Heart left ventricle (tissue), 16 donors: ENCODE measurements at regions not wholly inside any gene's neighbourhood (a gene's known extent, or its start where the extent isn't known, plus 50 kb on each side); places are given as distances from the start of the nearest gene placed in this dataset.

ENCODE experiments used
- ATAC-seq, 4 donors: fragments of 200-7000 bp; cut with Tn5 transposase; one replicate each; pipeline ENCODE4 v1.9.1; 2020 to 2022; ENCODE audit warnings: moderate library complexity in 4 of 4, mild to moderate bottlenecking in 3 of 4, moderate number of reproducible peaks in 1 of 4
- DNase-seq, 5 donors: peaks; one replicate each; pipeline ENCODE4 v3.0.0-alpha.2; 2020
- H3K27ac ChIP-seq, 12 donors: fragments of 200-600 bp; sonication (generic) in 4 of 12; one replicate each; pipeline versions ENCODE4 v1.5.0 to v1.8.0; 2016 to 2022; ENCODE audit warnings: mild to moderate bottlenecking in 2 of 12
- H3K27me3 ChIP-seq, 9 donors: fragments of 200-600 bp; sonication (generic) in 2 of 9; one replicate each; pipeline versions ENCODE4 v1.5.1 to v1.8.0; 2016 to 2022; ENCODE audit warnings: mild to moderate bottlenecking in 3 of 9
- H3K36me3 ChIP-seq, 9 donors: fragments of 200-600 bp; sonication (generic) in 2 of 9; one replicate each; pipeline versions ENCODE4 v1.5.0 to v1.8.0; 2018 to 2022; ENCODE audit warnings: mild to moderate bottlenecking in 2 of 9
- H3K4me1 ChIP-seq, 12 donors: fragments of 200-600 bp; sonication (generic) in 4 of 12; one replicate each; pipeline versions ENCODE4 v1.5.0 to v1.8.0; 2016 to 2022; ENCODE audit warnings: mild to moderate bottlenecking in 3 of 12
- H3K4me3 ChIP-seq, 12 donors: fragments of 200-600 bp; sonication (generic) in 4 of 12; one replicate each; pipeline versions ENCODE4 v1.5.0 to v1.8.0; 2017 to 2022; ENCODE audit warnings: mild to moderate bottlenecking in 9 of 12, moderate library complexity in 4 of 12
- H3K9me3 ChIP-seq, 12 donors: fragments of 200-600 bp; sonication (generic) in 4 of 12; one replicate each; pipeline versions ENCODE4 v1.5.0 to v1.8.0; 2016 to 2022; ENCODE audit warnings: mild to moderate bottlenecking in 1 of 12
- POLR2A ChIP-seq, 2 donors: fragments of 450-650 bp; IDR thresholded peaks; one replicate each; pipeline ENCODE4 v1.6.1; 2017; ENCODE audit warnings: antibody characterized with exemption in 2 of 2, mild to moderate bottlenecking in 2 of 2, moderate library complexity in 2 of 2
- WGBS, 4 donors: extraction: QIAGEN DNeasy Blood & Tissue Kit in 2 of 4; methylation state at CpG; one replicate each; pipeline versions ENCODE4 v1.1.5 to v1.1.7; 2013 to 2018; 5-methylcytosine and 5-hydroxymethylcytosine counted together
- intact Hi-C, 10 donors: fragments of 100-400 bp; cut with DNase I; formaldehyde crosslinking; loops; one replicate each; pipeline versions ENCODE4 v1.11.1 to v1.14.2; 2022
- TF ChIP-seq, protein P1 (sequence below), 12 donors: fragments of 200-600 bp; sonication (generic) in 4 of 12; IDR thresholded peaks; one replicate each; pipeline versions ENCODE4 v1.5.0 to v1.8.0; 2018 to 2022; ENCODE audit warnings: antibody characterized with exemption in 12 of 12, mild to moderate bottlenecking in 5 of 12
- donor health status: ischemic (EF 13 %, LVEDD 7.1; RV severe dilation, severe dysfunction).
- donor health status: healthy with polysubstance abuse.
- donor health status: DM: no; HTN: yes; CAD: no.
- donor health status: DM: no; HTN: no; CAD: no.
- donor health status: ischemic (EF 25% LVEDD 6.9; RV normal size, moderate dysfunction).
- donor health status: ischemic (EF 25% LVEDD 5.7; RV mildly dilated, moderate dysfunction).
- donor health status: healthy.
- donor health status: DM: yes; HTN: yes; CAD: no.
- donor health status: ischemic (EF 35%, LVEDD 5.7; RV mildly dilated, moderate dysfunction).
- donor health status: nonischemic (EF 11% LVEDD 7.7; RV severe dilation, severe dysfunction).
- donor health status: DM: yes; HTN: yes; CAD: no.
- donor health status: PGD.
- donor health status: ischemic (EF 29% LVEDD 5.4; RV normal size, mild dysfunction).
- donor health status: nonischemic (EF 23%, LVEDD 6.1; RV moderate dilation, normal function).

DNA sequence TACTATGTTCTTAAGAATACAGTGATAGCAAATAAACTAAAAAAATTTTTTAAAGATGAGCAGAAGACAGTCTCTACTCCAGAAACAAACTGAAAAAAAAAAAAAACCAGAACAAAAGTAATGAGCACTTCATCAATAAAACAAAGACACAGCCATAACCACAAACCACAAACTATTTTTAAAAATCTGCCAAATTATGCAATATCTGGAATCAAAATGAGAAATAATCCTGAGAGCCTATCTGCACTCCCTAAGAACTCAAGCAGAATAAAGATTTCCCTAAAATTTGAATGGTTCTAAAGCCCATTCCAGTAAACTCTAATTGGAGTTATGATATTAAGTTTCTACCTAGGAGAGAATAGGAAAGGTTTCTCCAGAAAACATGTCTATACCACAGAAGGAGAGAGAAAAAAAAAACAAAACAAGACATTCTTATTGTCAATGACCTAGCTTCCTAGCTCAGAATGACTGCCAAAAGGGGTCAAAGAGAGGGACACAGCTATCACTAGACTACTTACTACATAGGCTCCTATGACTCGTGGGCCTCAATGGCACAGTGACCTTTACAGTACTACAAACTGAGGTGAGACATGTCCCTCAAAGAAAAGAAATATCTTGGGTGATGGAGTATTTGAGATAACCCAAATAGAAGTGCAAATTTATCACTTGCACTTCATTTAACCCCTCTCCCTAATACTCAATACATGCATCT is 262.8 kb downstream of the ZEB2 start:
- Histone ChIP-seq H3K27ac (no peak overlapping the region), H3K36me3 (no peaks in the 10 kb centered on the region), H3K4me3 (no peak overlapping the region), H3K4me1 (peaks cover 0 to 9% (median 0%) of the 10 kb centered on the region in 12 donors), H3K9me3 (peaks cover 0 to 51% (median 29%) of the 10 kb centered on the region in 12 donors), H3K27me3 (no peaks in the 10 kb centered on the region)
- 36 to 70% (median 61%) methylated on average over 1 of the region's 1 CpG for WGBS, 4 donors
- intact Hi-C loops, result no loop called here
- ATAC-seq (no peak), DNase-seq (no peak)
- no peak for TF ChIP-seq POLR2A (IDR thresholded peaks at IDR 0.05)
- TF ChIP-seq, protein P1, sequence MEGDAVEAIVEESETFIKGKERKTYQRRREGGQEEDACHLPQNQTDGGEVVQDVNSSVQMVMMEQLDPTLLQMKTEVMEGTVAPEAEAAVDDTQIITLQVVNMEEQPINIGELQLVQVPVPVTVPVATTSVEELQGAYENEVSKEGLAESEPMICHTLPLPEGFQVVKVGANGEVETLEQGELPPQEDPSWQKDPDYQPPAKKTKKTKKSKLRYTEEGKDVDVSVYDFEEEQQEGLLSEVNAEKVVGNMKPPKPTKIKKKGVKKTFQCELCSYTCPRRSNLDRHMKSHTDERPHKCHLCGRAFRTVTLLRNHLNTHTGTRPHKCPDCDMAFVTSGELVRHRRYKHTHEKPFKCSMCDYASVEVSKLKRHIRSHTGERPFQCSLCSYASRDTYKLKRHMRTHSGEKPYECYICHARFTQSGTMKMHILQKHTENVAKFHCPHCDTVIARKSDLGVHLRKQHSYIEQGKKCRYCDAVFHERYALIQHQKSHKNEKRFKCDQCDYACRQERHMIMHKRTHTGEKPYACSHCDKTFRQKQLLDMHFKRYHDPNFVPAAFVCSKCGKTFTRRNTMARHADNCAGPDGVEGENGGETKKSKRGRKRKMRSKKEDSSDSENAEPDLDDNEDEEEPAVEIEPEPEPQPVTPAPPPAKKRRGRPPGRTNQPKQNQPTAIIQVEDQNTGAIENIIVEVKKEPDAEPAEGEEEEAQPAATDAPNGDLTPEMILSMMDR (IDR thresholded peaks at IDR 0.05), result no peak

DNA sequence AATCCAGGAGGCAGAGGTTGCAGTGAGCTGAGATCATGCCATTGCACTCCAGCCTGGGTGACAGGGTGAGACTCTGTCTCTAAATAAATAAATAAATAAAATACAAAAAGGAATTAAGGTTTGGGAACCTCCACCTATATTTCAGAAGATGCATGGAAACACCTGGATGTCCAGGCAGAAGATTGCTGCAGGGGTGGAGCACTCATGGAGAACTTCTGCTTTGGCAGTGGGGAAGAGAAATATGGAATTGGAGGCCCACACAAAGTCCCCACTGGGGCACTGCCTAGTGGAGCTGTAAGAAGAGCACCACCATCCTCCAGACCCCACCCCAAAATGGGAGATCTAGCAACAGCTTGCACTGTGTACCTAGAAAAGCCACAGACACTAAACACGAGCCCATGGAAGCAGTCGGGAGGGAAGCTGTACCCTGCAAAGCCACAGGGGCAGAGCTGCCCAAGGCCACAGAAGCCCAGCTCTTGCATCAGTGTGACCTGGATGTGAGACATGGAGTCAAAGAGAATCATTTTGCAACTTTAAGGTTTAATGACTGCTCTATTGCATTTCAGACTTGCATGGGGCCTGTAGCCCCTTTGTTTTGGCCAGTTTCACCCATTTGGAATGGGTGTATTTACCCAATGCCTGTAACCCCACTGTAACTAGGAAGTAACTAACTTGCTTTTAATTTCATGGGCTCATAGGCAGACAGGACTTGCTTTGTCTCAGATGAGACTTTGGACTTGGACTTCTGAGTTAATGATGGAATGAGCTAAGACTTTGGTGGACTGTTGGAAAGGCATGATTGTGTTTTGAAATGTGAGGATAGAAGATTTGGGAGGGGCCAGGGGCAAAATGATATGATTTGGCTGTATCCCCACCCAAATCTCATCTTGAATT is 265.3 kb downstream of the ZEB2 start:
- no peak for DNase-seq
- Histone ChIP-seq H3K36me3 (no peaks in the 10 kb centered on the region), H3K9me3 (peaks cover 0 to 55% (median 29%) of the 10 kb centered on the region in 12 donors), H3K4me3 (no peak overlapping the region), H3K27me3 (no peaks in the 10 kb centered on the region), H3K27ac (no peak overlapping the region), H3K4me1 (peaks cover 0 to 10% (median 0%) of the 10 kb centered on the region in 12 donors)
- WGBS, 4 donors, result 97 to 100% (median 98%) methylated on average over 1 to 2 of the region's 2 CpGs
- TF ChIP-seq, protein P1 (IDR thresholded peaks at IDR 0.05), result no peak
- no peak for TF ChIP-seq POLR2A (IDR thresholded peaks at IDR 0.05)
- intact Hi-C loops, result no loop called here
- ATAC-seq, result no peak

GRCh38 chr2:144253743-144254142 is 266.2 kb downstream of the ZEB2 start:
- intact Hi-C loops, result no loop called here
- no peak overlapping the region for H3K4me3 ChIP-seq
- no peak for DNase-seq
- 94 to 99% (median 98%) methylated on average over 4 of the region's 4 CpGs for WGBS, 4 donors
- H3K27ac ChIP-seq, result no peak overlapping the region
- peaks cover 0 to 47% (median 29%) of the 10 kb centered on the region in 12 donors for H3K9me3 ChIP-seq
- H3K4me1 ChIP-seq, result peaks cover 0 to 14% (median 0%) of the 10 kb centered on the region in 12 donors
- ATAC-seq, result no peak
- no peaks in the 10 kb centered on the region for H3K27me3 ChIP-seq
- H3K36me3 ChIP-seq, result no peaks in the 10 kb centered on the region
- TF ChIP-seq, protein P1 (IDR thresholded peaks at IDR 0.05), result no peak
- no peak for TF ChIP-seq POLR2A (IDR thresholded peaks at IDR 0.05)

DNA sequence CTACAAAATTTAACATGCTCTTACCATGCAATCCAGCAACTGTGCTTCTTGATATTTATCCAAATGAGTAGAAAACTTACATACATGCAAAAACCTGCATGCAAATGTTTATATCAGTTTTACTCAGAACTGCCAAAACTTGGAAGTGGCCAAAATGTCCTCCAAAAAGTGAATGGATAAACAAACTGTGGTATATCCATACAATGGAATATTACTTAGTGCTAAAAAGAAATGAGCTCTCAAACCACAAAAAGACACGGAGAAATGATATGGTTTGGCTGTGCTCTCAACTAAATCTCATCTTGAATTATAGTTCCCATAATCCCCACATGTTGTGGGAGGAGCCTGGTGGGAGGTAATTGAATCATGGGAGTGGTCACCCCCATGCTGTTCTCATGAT is 267.2 kb downstream of the ZEB2 start:
- H3K27ac ChIP-seq, result no peak overlapping the region
- ATAC-seq, result no peak
- H3K9me3 ChIP-seq, result peaks cover 0 to 37% (median 21%) of the 10 kb centered on the region in 12 donors
- intact Hi-C loops, result no loop called here
- peaks cover 0 to 14% (median 0%) of the 10 kb centered on the region in 12 donors for H3K4me1 ChIP-seq
- TF ChIP-seq, protein P1 (IDR thresholded peaks at IDR 0.05), result no peak
- no peak for TF ChIP-seq POLR2A (IDR thresholded peaks at IDR 0.05)
- DNase-seq, result no peak
- H3K36me3 ChIP-seq, result no peaks in the 10 kb centered on the region
- 95 to 100% (median 99%) methylated on average over 1 of the region's 1 CpG for WGBS, 4 donors
- H3K27me3 ChIP-seq, result no peaks in the 10 kb centered on the region
- H3K4me3 ChIP-seq, result no peak overlapping the region
